WTC11 (cell line): ENCODE measurements at regions not wholly inside any gene's neighbourhood (a gene's known extent, or its start where the extent isn't known, plus 50 kb on each side); places are given as distances from the start of the nearest gene placed in this dataset.

Source experiments
- CTCF ChIP-seq: fragments of 200-600 bp; IDR thresholded peaks from 2 replicates; pipeline ENCODE4 v1.8.0; 2022; ENCODE audit warnings: antibody characterized with exemption
- ELF4 ChIP-seq: sonication (generic); formaldehyde crosslinking; IDR thresholded peaks from 2 replicates; pipeline ENCODE4 v1.8.1; 2022; ENCODE audit warnings: low read depth, mild to moderate bottlenecking, moderate library complexity, missing genetic modification reagents
- JUN ChIP-seq: sonication (generic); formaldehyde crosslinking; IDR thresholded peaks from 2 replicates; pipeline ENCODE4 v1.8.0; 2023; ENCODE audit warnings: mild to moderate bottlenecking, missing genetic modification reagents
- NFE2L1 ChIP-seq: sonication (generic); formaldehyde crosslinking; IDR thresholded peaks from 2 replicates; pipeline ENCODE4 v1.8.1; 2023; ENCODE audit warnings: missing genetic modification reagents
- NR2C2 ChIP-seq: sonication (generic); formaldehyde crosslinking; IDR thresholded peaks from 2 replicates; pipeline ENCODE4 v1.8.0; 2022; ENCODE audit warnings: mild to moderate bottlenecking, missing genetic modification reagents
- SP1 ChIP-seq: sonication (generic); formaldehyde crosslinking; conservative IDR thresholded peaks from 2 replicates; pipeline ENCODE4 v1.8.1; 2022; ENCODE audit warnings: missing genetic modification reagents
- ZNF263 ChIP-seq: sonication (generic); formaldehyde crosslinking; IDR thresholded peaks from 2 replicates; pipeline ENCODE4 v1.8.1; 2022; ENCODE audit warnings: low read depth, mild to moderate bottlenecking, moderate library complexity, missing genetic modification reagents
- TF ChIP-seq, protein P1 (sequence below): fragments of 250-450 bp; sonication (Bioruptor Pico); IDR thresholded peaks from 2 replicates; pipeline ENCODE4 v1.8.0; 2021; ENCODE audit warnings: mild to moderate bottlenecking

DNA sequence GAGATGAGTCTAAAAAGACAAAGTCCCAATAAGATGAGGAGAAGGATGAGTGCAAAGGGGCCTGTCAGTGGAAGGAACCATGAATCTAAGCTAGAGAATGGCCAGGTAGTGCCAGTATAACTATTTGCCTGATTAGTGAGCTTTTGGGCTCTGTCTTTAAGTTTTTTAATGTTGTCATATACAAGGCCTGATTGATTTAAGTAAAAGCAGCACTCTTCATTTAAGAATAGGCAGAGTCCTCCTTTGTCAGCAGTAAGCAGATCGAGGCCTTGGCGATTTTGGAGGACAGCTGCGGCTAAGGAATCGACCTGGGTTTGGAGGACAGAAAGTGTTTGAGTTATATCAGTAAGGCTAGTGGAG lies 753.4 kb upstream of the ADGRB3 start:
- TF ChIP-seq CTCF (no peak), SP1 (CRISPR knock-in tag) (no peak), ZNF263 (no peak), JUN (no peak), NR2C2 (CRISPR knock-in tag) (no peak), ELF4 (CRISPR knock-in tag) (no peak), NFE2L1 (CRISPR knock-in tag) (no peak)
- TF ChIP-seq, protein P1, sequence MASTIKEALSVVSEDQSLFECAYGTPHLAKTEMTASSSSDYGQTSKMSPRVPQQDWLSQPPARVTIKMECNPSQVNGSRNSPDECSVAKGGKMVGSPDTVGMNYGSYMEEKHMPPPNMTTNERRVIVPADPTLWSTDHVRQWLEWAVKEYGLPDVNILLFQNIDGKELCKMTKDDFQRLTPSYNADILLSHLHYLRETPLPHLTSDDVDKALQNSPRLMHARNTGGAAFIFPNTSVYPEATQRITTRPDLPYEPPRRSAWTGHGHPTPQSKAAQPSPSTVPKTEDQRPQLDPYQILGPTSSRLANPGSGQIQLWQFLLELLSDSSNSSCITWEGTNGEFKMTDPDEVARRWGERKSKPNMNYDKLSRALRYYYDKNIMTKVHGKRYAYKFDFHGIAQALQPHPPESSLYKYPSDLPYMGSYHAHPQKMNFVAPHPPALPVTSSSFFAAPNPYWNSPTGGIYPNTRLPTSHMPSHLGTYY (CRISPR knock-in tag), result no peak
